ENCODE measurements at regions not wholly inside any gene's neighbourhood (a gene's known extent, or its start where the extent isn't known, plus 50 kb on each side); places are given as distances from the start of the nearest gene placed in this dataset.

- in situ Hi-C loops (cut with MboI; ENCODE audit: low pct_unique_long_range_greater_than_20kb, low sequenced_read_pairs, unreplicated experiment) = no loop called here
- DNase-seq (ENCODE audit: low spot score) = no peak
- no peak for TF ChIP-seq CTCF (IDR thresholded peaks at IDR 0.05; ENCODE audit: extremely low read depth, insufficient read depth, missing control alignments)
Measured at GRCh38 chr7:114087653-114088469, 169.1 kb upstream of the PPP1R3A start.

GRCh38 chr7:114086914-114087652, 168.3 kb upstream of the PPP1R3A start:
- TF ChIP-seq CTCF (IDR thresholded peaks at IDR 0.05; ENCODE audit: extremely low read depth, insufficient read depth, missing control alignments) = no peak
- DNase-seq (ENCODE audit: low spot score) = no peak
- in situ Hi-C loops (cut with MboI; ENCODE audit: low pct_unique_long_range_greater_than_20kb, low sequenced_read_pairs, unreplicated experiment) = no loop called here

- DNase-seq (ENCODE audit: low spot score) = peak; percentile 59
- in situ Hi-C loops (cut with MboI; ENCODE audit: low pct_unique_long_range_greater_than_20kb, low sequenced_read_pairs, unreplicated experiment) = no loop called here
- TF ChIP-seq CTCF (IDR thresholded peaks at IDR 0.05; ENCODE audit: extremely low read depth, insufficient read depth, missing control alignments) = no peak
Measured at GRCh38 chr7:114086537-114086913, 167.7 kb upstream of the PPP1R3A start.

- no peak for TF ChIP-seq CTCF (IDR thresholded peaks at IDR 0.05; ENCODE audit: extremely low read depth, insufficient read depth, missing control alignments)
- in situ Hi-C loops (cut with MboI; ENCODE audit: low pct_unique_long_range_greater_than_20kb, low sequenced_read_pairs, unreplicated experiment) = no loop called here
- peak; percentile 70 for DNase-seq (ENCODE audit: low spot score)
Measured at GRCh38 chr7:114085592-114086501, 167.0 kb upstream of the PPP1R3A start.

GRCh38 chr7:114085313-114085591, 166.4 kb upstream of the PPP1R3A start:
- in situ Hi-C loops (cut with MboI; ENCODE audit: low pct_unique_long_range_greater_than_20kb, low sequenced_read_pairs, unreplicated experiment) = no loop called here
- no peak for TF ChIP-seq CTCF (IDR thresholded peaks at IDR 0.05; ENCODE audit: extremely low read depth, insufficient read depth, missing control alignments)
- DNase-seq (ENCODE audit: low spot score) = peak; percentile 39

All from GM13977 (cell line).